H1 (cell line): ENCODE measurements at regions not wholly inside any gene's neighbourhood (a gene's known extent, or its start where the extent isn't known, plus 50 kb on each side); places are given as distances from the start of the nearest gene placed in this dataset.

Source experiments
- BCL11A ChIP-seq, 2 experiments: IDR thresholded peaks; one replicate each; pipeline ENCODE4 v1.6.1; 2011; ENCODE audit warnings: low read depth in 2 of 2, low read length in 2 of 2, mild to moderate bottlenecking in 2 of 2
- KDM1A ChIP-seq: fragments of 200-600, 300-600 bp; sonication (generic); IDR thresholded peaks from 2 replicates; pipeline ENCODE4 v1.7.1; 2016; ENCODE audit warnings: mild to moderate bottlenecking, low read length, borderline replicate concordance
- NANOG ChIP-seq: IDR thresholded peaks from 2 replicates; pipeline ENCODE4 v1.6.1; 2011; ENCODE audit warnings: low read length, low read depth, mild to moderate bottlenecking, inconsistent platforms; ENCODE audit not compliant: insufficient read depth, poor library complexity, severe bottlenecking
- POLR2A ChIP-seq, 2 experiments: IDR thresholded peaks; 1 replicate in 1 of 2; 2 replicates in 1 of 2; pipeline ENCODE4 v1.6.1; 2011; ENCODE audit warnings: low read depth in 2 of 2, low read length in 2 of 2, mild to moderate bottlenecking in 2 of 2; ENCODE audit errors: control extremely low read depth in 1 of 2
- SIN3A ChIP-seq, 2 experiments: IDR thresholded peaks in 1 of 2; conservative IDR thresholded peaks in 1 of 2; 2 replicates each; pipeline ENCODE4 v1.6.1; 2011 to 2012; ENCODE audit warnings: low read length in 2 of 2, improper control_type of control experiment in 1 of 2, low read depth in 1 of 2, mild to moderate bottlenecking in 1 of 2
- SP1 ChIP-seq: IDR thresholded peaks from 2 replicates; pipeline ENCODE4 v1.6.1; 2011; ENCODE audit warnings: low read depth, low read length
- TF ChIP-seq, protein P1 (sequence below): fragments of 300-600 bp; sonication (generic); IDR thresholded peaks from 2 replicates; pipeline ENCODE4 v1.7.1; 2012; ENCODE audit warnings: low read length, moderate library complexity, mild to moderate bottlenecking, inconsistent platforms; ENCODE audit not compliant: insufficient replicate concordance
- TF ChIP-seq, protein P2 (sequence below): IDR thresholded peaks from 2 replicates; pipeline ENCODE4 v1.6.1; 2012; ENCODE audit warnings: inconsistent platforms
- TF ChIP-seq, protein P3 (sequence below): IDR thresholded peaks from 2 replicates; pipeline ENCODE4 v1.6.1; 2012; ENCODE audit warnings: low read length, inconsistent platforms

DNA sequence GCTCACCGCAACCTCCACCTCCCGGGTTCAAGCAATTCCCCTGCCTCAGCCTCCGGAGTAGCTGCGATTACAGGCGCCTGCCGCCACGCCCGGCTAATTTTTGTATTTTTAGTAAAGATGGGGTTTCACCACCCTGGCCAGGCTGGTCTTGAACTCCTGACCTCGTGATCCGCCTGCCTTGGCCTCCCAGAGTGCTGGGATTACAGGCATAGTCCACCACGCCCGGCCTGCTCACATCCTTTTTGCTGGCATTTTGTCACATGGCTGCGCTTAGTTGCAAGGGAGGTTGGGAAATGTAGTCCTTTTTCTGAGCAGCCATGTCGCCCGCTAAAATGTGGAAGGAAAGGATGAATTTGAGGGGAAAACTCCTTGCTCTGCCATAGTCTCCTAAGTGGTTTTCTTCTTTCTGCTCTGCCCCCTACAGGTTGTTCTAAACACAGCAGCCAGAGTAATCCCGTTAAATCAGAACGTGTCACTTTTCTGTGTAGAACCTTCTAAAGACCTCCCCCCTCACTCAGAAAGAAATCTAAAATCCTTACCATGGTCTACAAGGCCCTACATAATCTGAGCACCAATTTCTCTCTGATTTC is 57.8 kb upstream of the HSPA9 start (continued):
- TF ChIP-seq, protein P1, sequence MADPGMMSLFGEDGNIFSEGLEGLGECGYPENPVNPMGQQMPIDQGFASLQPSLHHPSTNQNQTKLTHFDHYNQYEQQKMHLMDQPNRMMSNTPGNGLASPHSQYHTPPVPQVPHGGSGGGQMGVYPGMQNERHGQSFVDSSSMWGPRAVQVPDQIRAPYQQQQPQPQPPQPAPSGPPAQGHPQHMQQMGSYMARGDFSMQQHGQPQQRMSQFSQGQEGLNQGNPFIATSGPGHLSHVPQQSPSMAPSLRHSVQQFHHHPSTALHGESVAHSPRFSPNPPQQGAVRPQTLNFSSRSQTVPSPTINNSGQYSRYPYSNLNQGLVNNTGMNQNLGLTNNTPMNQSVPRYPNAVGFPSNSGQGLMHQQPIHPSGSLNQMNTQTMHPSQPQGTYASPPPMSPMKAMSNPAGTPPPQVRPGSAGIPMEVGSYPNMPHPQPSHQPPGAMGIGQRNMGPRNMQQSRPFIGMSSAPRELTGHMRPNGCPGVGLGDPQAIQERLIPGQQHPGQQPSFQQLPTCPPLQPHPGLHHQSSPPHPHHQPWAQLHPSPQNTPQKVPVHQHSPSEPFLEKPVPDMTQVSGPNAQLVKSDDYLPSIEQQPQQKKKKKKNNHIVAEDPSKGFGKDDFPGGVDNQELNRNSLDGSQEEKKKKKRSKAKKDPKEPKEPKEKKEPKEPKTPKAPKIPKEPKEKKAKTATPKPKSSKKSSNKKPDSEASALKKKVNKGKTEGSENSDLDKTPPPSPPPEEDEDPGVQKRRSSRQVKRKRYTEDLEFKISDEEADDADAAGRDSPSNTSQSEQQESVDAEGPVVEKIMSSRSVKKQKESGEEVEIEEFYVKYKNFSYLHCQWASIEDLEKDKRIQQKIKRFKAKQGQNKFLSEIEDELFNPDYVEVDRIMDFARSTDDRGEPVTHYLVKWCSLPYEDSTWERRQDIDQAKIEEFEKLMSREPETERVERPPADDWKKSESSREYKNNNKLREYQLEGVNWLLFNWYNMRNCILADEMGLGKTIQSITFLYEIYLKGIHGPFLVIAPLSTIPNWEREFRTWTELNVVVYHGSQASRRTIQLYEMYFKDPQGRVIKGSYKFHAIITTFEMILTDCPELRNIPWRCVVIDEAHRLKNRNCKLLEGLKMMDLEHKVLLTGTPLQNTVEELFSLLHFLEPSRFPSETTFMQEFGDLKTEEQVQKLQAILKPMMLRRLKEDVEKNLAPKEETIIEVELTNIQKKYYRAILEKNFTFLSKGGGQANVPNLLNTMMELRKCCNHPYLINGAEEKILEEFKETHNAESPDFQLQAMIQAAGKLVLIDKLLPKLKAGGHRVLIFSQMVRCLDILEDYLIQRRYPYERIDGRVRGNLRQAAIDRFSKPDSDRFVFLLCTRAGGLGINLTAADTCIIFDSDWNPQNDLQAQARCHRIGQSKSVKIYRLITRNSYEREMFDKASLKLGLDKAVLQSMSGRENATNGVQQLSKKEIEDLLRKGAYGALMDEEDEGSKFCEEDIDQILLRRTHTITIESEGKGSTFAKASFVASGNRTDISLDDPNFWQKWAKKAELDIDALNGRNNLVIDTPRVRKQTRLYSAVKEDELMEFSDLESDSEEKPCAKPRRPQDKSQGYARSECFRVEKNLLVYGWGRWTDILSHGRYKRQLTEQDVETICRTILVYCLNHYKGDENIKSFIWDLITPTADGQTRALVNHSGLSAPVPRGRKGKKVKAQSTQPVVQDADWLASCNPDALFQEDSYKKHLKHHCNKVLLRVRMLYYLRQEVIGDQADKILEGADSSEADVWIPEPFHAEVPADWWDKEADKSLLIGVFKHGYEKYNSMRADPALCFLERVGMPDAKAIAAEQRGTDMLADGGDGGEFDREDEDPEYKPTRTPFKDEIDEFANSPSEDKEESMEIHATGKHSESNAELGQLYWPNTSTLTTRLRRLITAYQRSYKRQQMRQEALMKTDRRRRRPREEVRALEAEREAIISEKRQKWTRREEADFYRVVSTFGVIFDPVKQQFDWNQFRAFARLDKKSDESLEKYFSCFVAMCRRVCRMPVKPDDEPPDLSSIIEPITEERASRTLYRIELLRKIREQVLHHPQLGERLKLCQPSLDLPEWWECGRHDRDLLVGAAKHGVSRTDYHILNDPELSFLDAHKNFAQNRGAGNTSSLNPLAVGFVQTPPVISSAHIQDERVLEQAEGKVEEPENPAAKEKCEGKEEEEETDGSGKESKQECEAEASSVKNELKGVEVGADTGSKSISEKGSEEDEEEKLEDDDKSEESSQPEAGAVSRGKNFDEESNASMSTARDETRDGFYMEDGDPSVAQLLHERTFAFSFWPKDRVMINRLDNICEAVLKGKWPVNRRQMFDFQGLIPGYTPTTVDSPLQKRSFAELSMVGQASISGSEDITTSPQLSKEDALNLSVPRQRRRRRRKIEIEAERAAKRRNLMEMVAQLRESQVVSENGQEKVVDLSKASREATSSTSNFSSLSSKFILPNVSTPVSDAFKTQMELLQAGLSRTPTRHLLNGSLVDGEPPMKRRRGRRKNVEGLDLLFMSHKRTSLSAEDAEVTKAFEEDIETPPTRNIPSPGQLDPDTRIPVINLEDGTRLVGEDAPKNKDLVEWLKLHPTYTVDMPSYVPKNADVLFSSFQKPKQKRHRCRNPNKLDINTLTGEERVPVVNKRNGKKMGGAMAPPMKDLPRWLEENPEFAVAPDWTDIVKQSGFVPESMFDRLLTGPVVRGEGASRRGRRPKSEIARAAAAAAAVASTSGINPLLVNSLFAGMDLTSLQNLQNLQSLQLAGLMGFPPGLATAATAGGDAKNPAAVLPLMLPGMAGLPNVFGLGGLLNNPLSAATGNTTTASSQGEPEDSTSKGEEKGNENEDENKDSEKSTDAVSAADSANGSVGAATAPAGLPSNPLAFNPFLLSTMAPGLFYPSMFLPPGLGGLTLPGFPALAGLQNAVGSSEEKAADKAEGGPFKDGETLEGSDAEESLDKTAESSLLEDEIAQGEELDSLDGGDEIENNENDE = no peak
- TF ChIP-seq KDM1A (peak; percentile 67; the same call in 1 of the 2 replicates), SP1 (no peak), SIN3A (conservative IDR thresholded peaks at IDR 0.05 in 1 of 2, IDR thresholded peaks at IDR 0.05 in 1 of 2; ENCODE audit: low read depth in 1 of 2, low read length in 2 of 2) (no peak; a peak in 1 of 4 replicates), POLR2A (IDR thresholded peaks at IDR 0.05; ENCODE audit: control extremely low read depth in 1 of 2, low read depth in 2 of 2, low read length in 2 of 2) (no peak), BCL11A (IDR thresholded peaks at IDR 0.05; ENCODE audit: low read depth in 2 of 2, low read length in 2 of 2) (no peak), NANOG (no peak)
- TF ChIP-seq, protein P2, sequence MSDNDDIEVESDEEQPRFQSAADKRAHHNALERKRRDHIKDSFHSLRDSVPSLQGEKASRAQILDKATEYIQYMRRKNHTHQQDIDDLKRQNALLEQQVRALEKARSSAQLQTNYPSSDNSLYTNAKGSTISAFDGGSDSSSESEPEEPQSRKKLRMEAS = peak; percentile 70
- TF ChIP-seq, protein P3, sequence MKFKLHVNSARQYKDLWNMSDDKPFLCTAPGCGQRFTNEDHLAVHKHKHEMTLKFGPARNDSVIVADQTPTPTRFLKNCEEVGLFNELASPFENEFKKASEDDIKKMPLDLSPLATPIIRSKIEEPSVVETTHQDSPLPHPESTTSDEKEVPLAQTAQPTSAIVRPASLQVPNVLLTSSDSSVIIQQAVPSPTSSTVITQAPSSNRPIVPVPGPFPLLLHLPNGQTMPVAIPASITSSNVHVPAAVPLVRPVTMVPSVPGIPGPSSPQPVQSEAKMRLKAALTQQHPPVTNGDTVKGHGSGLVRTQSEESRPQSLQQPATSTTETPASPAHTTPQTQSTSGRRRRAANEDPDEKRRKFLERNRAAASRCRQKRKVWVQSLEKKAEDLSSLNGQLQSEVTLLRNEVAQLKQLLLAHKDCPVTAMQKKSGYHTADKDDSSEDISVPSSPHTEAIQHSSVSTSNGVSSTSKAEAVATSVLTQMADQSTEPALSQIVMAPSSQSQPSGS = peak; percentile 12; the same call in 1 of the 2 replicates
